ENCODE measurements at regions not wholly inside any gene's neighbourhood (a gene's known extent, or its start where the extent isn't known, plus 50 kb on each side); places are given as distances from the start of the nearest gene placed in this dataset.

- TF ChIP-seq CTCF (IDR thresholded peaks at IDR 0.05), result no peak
- no peak for TF ChIP-seq POLR2A (IDR thresholded peaks at IDR 0.05)
- TF ChIP-seq POLR2AphosphoS5 (IDR thresholded peaks at IDR 0.05), result no peak
Measured at GRCh38 chr6:163903541-163903940, 489.0 kb downstream of the QKI start.
